SK-N-SH treated with all-trans-retinoic acid at 6 μM for 48 hours (cell line): ENCODE measurements at regions not wholly inside any gene's neighbourhood (a gene's known extent, or its start where the extent isn't known, plus 50 kb on each side); places are given as distances from the start of the nearest gene placed in this dataset.

ENCODE experiments used
- ARNTL ChIP-seq: fragments of 450-650 bp; formaldehyde crosslinking; IDR thresholded peaks from 2 replicates; pipeline ENCODE4 v1.5.0; 2020; ENCODE audit warnings: low read depth, mild to moderate bottlenecking, moderate library complexity, borderline replicate concordance
- CREB5 ChIP-seq: fragments of 250-450 bp; sonication (Bioruptor Pico); IDR thresholded peaks from 2 replicates; pipeline ENCODE4 v1.5.1; 2020; ENCODE audit warnings: low read depth, mild to moderate bottlenecking, moderate library complexity
- GLIS3 ChIP-seq: fragments of 250-450 bp; sonication (Bioruptor Pico); IDR thresholded peaks from 2 replicates; pipeline ENCODE4 v1.5.0; 2020; ENCODE audit warnings: mild to moderate bottlenecking, moderate library complexity
- PATZ1 ChIP-seq: fragments of 250-450 bp; sonication (Bioruptor Pico); IDR thresholded peaks from 2 replicates; pipeline ENCODE4 v1.8.0; 2020; ENCODE audit warnings: mild to moderate bottlenecking, moderate library complexity, borderline replicate concordance
- TCF4 ChIP-seq: fragments of 250-450 bp; sonication (Bioruptor Pico); IDR thresholded peaks from 2 replicates; pipeline ENCODE4 v1.8.0; 2021; ENCODE audit warnings: mild to moderate bottlenecking, moderate library complexity, borderline replicate concordance
- TSHZ2 ChIP-seq: fragments of 250-450 bp; sonication (Bioruptor Pico); IDR thresholded peaks from 2 replicates; pipeline ENCODE4 v1.5.0; 2020; ENCODE audit warnings: mild to moderate bottlenecking, moderate library complexity
- ZNF70 ChIP-seq: fragments of 450-650 bp; formaldehyde crosslinking; IDR thresholded peaks from 2 replicates; pipeline ENCODE4 v1.5.0; 2020; ENCODE audit warnings: mild to moderate bottlenecking, moderate library complexity
- ZNF8 ChIP-seq: fragments of 450-650 bp; formaldehyde crosslinking; IDR thresholded peaks from 2 replicates; pipeline ENCODE4 v1.5.0; 2020; ENCODE audit warnings: mild to moderate bottlenecking, moderate library complexity

GRCh38 chr10:105968666-105969065 lies 1195.8 kb downstream of the SORCS1 start:
- TF ChIP-seq TSHZ2 (no peak), CREB5 (CRISPR knock-in tag) (no peak), ZNF70 (CRISPR knock-in tag) (no peak), PATZ1 (CRISPR knock-in tag) (no peak), ARNTL (CRISPR knock-in tag) (no peak), TCF4 (CRISPR knock-in tag) (no peak), GLIS3 (CRISPR knock-in tag) (no peak), ZNF8 (CRISPR knock-in tag) (no peak)
